ENCODE measurements at regions not wholly inside any gene's neighbourhood (a gene's known extent, or its start where the extent isn't known, plus 50 kb on each side); places are given as distances from the start of the nearest gene placed in this dataset.

- H4K20me1 ChIP-seq (ENCODE audit: control insufficient read depth, insufficient read depth, insufficient read length), result no peaks in the 10 kb centered on the region
- no peak overlapping the region for H2BK5ac ChIP-seq (ENCODE audit: insufficient read length, low read length)
- no peak overlapping the region for H2BK15ac ChIP-seq (ENCODE audit: low read depth, low read length)
- no peak overlapping the region for H3K4me2 ChIP-seq (ENCODE audit: insufficient read depth, insufficient read length, low read length)
- no peak overlapping the region for H3K14ac ChIP-seq (ENCODE audit: insufficient read depth, low read length)
- H2BK20ac ChIP-seq (ENCODE audit: low read depth, low read length, poor library complexity, severe bottlenecking), result no peak overlapping the region
- DNase-seq, result no peak
- no peak overlapping the region for H3K4me3 Mint-ChIP-seq
- H3K27ac ChIP-seq (ENCODE audit: insufficient read length, low read depth, low read length), result no peak overlapping the region
- no peaks in the 10 kb centered on the region for H3K27me3 ChIP-seq (ENCODE audit: insufficient read depth, low read length)
- no peaks in the 10 kb centered on the region for H3K23me2 ChIP-seq (ENCODE audit: insufficient read length, low read depth, low read length, poor library complexity, severe bottlenecking)
- H3K4ac ChIP-seq (ENCODE audit: low read depth, low read length), result no peak overlapping the region
- no peaks in the 10 kb centered on the region for H3K27me3 Mint-ChIP-seq (ENCODE audit: low read depth)
- peaks cover 4 to 11% of the 10 kb centered on the region in 2 experiments for H3K4me1 Mint-ChIP-seq
- H4K8ac ChIP-seq (replicated peaks; ENCODE audit: insufficient read length, low read depth, low read length), result no peak overlapping the region
- peaks cover 1 to 2% of the 10 kb centered on the region in 2 experiments; a peak in 3 of 5 replicates for H3K9me3 Mint-ChIP-seq
- no peak overlapping the region for H3K18ac ChIP-seq (ENCODE audit: insufficient read length, low read depth, low read length)
- no peak overlapping the region for H3K56ac ChIP-seq (ENCODE audit: insufficient read length, low read depth, low read length)
- H2AK5ac ChIP-seq (ENCODE audit: insufficient read length, low read length), result no peak overlapping the region
- no peak overlapping the region for H3K23ac ChIP-seq (ENCODE audit: insufficient read length, low read depth, low read length)
- no peak for TF ChIP-seq CTCF (conservative IDR thresholded peaks at IDR 0.05)
- no CpG with 5 or more reads among the region's 2 CpGs for WGBS (ENCODE audit: extremely low coverage, insufficient read length, low lambda C conversion rate)
- no peaks in the 10 kb centered on the region for H3K79me2 ChIP-seq (ENCODE audit: insufficient read depth, low read length)
- H2BK12ac ChIP-seq (ENCODE audit: insufficient read length, low read depth, low read length), result no peak overlapping the region
- H3T11ph ChIP-seq (ENCODE audit: low read length), result no peak overlapping the region
- no peak overlapping the region for H2BK120ac ChIP-seq (ENCODE audit: low read depth, low read length, poor library complexity, severe bottlenecking)
- no peaks in the 10 kb centered on the region for H3K9me3 ChIP-seq (ENCODE audit: control insufficient read depth, low read depth, low read length)
- no peaks in the 10 kb centered on the region for H3K4me1 ChIP-seq (ENCODE audit: insufficient read depth, low read length)
- H2AFZ ChIP-seq (ENCODE audit: low read length), result no peak overlapping the region
- H3K9ac ChIP-seq (ENCODE audit: extremely low read depth, insufficient read length, low read length), result no peak overlapping the region
- no peak overlapping the region for H3K27ac Mint-ChIP-seq
- no peaks in the 10 kb centered on the region for H3K79me1 ChIP-seq (ENCODE audit: insufficient read depth, low read depth, low read length, poor library complexity, severe bottlenecking)
- no peak overlapping the region for H4K91ac ChIP-seq (ENCODE audit: insufficient read length, low read depth, low read length)
- H3K36me3 Mint-ChIP-seq (ENCODE audit: insufficient read depth in 1 of 3, low read depth in 3 of 3), result peaks cover 0 to 10% (median 3%) of the 10 kb centered on the region in 3 experiments; a peak in 4 of 7 replicates
- H4K5ac ChIP-seq (ENCODE audit: insufficient read length, low read depth, low read length), result no peak overlapping the region
These were observed 86.1 kb upstream of the MBL2 start for GRCh38 chr10:52858722-52859121.
